ENCODE measurements at regions not wholly inside any gene's neighbourhood (a gene's known extent, or its start where the extent isn't known, plus 50 kb on each side); places are given as distances from the start of the nearest gene placed in this dataset.

GRCh38 chr19:31658993-31659896 lies 310.0 kb upstream of the TSHZ3 start:
- DNase-seq (ENCODE audit: low read depth in 2 of 2) = no peak

DNA sequence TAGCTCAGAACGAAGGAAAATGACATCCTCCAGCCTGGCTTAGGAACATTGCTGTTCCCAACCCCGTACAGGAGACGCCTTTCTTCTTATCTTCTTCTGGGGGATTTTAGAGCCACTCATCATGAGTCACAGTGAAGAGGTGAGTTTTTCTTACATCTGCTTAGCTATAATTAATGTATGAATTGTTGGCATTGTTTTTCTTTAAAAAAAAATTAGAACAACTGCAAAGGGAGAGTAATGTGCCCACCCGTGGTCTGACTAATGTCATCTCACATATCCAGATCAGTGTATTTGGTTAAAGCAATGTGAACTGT lies 310.6 kb upstream of the TSHZ3 start:
- no peak for DNase-seq (ENCODE audit: low read depth in 2 of 2)

GRCh38 chr19:31664096-31664495 lies 314.9 kb upstream of the TSHZ3 start:
- DNase-seq (ENCODE audit: low read depth in 2 of 2) = no peak

- no peak for DNase-seq (ENCODE audit: low read depth in 2 of 2)
Measured at GRCh38 chr19:31664997-31665396, 315.8 kb upstream of the TSHZ3 start.

DNA sequence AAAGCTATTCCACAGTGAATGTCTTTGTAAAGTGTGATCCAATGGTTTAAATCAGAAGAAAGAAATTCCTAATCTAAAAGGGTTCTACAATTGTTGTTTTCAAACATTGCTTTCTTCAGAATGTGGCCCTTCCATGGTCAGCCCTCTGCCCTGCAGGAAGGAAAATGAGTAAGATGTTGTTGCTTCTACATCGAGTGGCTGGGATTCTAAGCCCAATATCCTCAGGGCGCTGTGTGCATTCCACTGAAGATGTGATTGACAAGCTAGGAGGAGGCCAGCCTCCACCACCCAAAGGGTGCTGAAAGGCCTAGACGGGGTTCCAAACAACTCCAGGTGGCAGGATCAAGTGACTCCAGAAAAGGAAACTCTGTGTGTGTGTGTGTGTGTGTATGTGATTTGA lies 316.9 kb upstream of the TSHZ3 start:
- DNase-seq (ENCODE audit: low read depth in 2 of 2) = no peak

- DNase-seq (ENCODE audit: low read depth in 2 of 2) = no peak
Measured at GRCh38 chr19:31667106-31667505, 317.9 kb upstream of the TSHZ3 start.

DNA sequence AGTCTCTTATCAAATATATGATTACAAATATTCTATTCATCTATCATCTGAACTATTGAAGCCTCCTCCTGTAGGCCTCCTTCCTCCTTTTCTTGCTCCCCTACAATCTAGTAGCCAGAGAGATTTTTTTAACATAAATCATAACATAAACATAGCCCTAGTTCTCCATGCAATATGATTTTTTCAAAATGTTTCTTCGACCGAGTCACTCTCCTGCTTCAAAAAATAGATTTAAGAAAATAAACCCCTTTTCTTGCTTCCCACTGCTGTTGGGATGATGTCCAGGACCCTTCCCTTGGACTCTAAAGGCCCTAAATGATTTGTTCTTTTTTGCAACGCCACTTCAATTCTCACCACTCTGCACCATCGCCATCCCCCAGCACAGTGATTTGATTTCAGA lies 319.7 kb upstream of the TSHZ3 start:
- DNase-seq (ENCODE audit: low read depth in 2 of 2) = no peak

DNA sequence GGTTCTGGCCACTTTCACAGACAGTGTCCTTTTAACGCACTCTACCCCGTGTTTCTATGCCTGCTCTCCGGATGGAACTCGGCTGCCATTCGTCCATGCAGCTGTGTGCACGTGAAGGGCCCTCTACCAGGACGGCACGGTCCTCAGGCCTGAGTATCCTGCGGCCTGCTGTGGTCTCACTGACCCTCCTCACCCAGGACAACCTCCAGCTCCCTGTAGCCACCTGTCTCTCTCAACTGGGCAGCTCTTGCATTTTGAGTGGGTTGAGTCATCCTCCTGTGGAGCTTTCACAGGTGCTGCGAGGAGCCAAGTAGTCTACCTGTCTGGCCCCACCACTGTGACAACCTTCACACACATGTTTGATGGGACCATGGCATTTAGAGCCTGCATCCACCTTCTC lies 321.7 kb upstream of the TSHZ3 start:
- DNase-seq (ENCODE audit: low read depth in 2 of 2) = no peak

DNA sequence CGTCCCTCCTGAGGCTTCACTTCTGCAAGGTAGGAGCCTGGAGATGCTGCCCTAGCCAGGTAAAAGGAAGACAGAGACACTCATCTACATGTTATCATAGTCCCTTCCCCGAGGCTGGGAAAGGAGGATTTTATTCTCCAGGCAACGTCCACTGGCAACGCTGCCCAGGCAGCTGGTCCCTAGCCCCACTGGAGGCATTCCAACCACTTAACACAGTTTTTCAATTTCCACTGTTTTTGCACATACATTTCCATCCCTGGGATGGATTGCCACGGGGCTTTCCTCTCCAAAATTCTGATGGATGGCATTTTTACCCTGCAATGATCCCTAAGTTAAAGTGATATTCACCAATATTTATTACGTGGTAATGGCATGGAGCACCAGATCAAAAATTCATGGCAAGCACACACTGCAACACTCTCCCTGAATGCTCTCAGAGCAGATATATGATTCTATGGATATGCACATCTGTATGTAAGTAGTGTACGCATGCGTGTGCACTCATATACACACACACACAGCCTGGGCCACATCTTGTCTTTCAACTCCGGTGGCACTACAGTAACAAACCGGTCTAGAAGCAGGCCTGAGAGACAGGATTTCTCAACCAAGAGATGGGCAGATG lies 322.3 kb upstream of the TSHZ3 start:
- no peak for DNase-seq (ENCODE audit: low read depth in 2 of 2)

DNA sequence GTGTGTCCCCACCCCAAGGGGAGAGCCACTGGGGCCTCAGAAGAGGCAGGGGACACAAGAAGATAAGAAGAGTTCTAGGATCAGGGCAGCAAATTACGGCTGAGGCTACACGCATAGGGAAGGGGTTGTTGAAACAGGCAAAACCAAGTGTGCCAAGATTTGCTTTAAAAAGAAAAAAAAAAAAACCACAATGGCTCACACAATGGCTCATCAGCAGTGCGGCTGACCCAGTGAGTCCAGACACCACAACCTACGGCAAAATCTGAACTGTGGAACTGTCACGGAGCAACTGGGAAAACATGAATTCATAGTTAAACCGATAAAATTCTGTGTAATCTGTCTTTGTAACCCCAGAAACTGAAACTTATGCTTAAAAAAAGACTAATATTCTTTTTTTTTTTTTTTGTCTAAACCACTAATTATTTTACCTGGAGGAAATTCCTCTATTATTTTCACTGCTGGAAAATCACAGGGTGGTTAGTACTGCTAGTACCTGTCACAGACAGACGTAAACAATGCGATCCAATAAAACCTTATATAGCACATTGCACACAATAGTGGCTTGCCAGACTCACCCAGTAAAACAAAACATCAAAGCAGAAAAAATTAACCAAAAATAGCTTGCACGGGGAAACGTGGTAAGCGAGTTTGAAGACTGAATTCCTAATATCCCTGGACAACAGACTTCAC lies 325.4 kb upstream of the TSHZ3 start:
- no peak for DNase-seq (ENCODE audit: low read depth in 2 of 2)

- no peak for DNase-seq (ENCODE audit: low read depth in 2 of 2)
Measured at GRCh38 chr19:31675193-31675913, 326.1 kb upstream of the TSHZ3 start.

GRCh38 chr19:31676271-31677004 lies 327.2 kb upstream of the TSHZ3 start:
- DNase-seq (ENCODE audit: low read depth in 2 of 2) = no peak

- no peak for DNase-seq (ENCODE audit: low read depth in 2 of 2)
Measured at GRCh38 chr19:31678421-31678820, 329.2 kb upstream of the TSHZ3 start.

DNA sequence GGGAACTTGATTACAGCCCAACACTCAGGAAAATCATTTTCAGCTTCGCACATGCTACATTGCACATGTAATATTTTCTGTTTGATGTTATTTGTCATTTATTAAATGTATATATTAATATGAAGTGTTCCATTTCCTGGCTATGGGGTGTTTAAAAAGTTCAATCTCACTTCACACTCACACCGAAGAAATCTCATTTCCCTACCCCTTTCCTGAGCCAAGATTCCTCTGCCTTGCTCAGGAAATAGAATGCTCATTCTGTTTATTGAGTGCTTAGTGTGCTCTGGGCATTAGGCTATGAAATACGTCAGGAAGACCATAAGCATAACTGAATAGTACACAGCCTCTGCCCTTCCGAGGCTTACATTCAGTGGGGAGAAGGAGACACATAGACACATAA lies 331.9 kb upstream of the TSHZ3 start:
- DNase-seq (ENCODE audit: low read depth in 2 of 2) = no peak

DNA sequence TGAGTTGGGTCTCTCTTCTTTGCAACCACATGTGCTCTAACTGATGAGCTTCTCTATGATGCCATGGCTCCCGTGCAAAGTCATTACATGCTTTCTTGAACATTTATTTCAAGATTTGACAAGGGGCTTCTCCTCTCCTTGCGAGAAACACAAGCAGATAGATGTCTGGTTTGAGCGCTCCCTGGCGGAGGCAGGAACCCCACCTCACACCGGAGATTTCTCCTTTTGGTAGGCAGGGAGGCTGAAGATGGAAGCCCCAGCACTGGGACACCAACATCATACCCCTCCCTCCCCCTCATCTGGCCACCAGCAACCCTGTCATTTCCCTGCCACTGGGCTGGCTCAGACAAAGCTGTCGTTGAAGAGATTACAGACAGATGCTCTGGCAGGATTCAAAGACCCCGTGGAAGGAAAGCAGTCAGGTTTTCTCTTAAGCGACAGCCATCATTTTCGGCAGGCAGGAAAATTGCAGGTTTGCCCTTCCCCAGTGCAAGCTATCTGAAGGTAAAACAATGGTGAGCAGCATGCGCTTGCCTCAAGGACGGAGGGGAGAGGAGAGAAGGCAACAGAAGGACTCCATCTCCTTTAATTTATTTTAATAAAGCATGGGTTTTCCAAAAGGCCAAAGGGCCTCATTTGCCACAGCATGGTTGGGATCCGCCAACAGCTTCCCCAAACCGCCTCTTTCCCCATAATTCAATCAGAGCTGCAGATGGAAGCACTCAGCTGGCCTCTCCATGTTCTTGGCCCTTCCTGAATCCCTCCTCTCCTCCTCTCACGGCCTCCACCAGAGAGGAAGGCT lies 344.1 kb upstream of the TSHZ3 start:
- DNase-seq (ENCODE audit: low read depth in 2 of 2) = no peak

DNA sequence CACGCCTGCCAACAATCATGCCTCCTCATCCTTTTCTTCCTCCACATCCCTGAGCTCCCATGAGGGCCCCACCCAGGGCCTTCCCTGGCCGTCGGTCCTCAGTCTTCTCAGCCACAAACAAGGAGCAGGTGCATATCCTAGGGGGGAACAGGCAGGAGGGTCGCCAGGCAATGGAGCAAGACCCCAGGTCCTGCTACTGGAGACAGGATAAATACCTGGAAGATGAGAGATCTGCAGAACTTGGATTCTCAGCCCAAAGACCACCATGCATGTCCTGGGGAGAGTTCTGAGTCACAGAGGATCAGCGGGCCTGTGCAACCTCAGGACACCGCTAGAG lies 344.7 kb upstream of the TSHZ3 start:
- DNase-seq (ENCODE audit: low read depth in 2 of 2) = no peak

DNA sequence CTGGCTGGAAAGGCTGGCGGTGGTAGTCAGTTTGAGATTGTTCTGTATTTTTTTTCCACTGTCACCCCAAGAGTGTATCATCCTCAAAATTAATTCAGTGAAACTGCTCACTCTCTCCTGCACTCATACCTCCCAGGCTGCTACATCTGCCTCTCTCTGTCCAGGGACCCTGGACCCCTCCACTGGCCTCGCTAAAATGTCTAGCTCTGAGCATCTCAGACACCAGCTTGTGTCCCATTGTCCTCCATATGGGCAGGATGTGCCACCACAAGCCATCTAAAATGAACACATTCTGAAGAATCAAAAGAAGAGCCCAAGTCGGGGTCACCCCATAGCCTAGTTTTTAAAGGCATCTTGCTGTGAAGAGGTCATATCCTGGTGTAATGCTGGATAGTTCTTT lies 345.5 kb upstream of the TSHZ3 start:
- no peak for DNase-seq (ENCODE audit: low read depth in 2 of 2)

- no peak for DNase-seq (ENCODE audit: low read depth in 2 of 2)
Measured at GRCh38 chr19:31699421-31699820, 350.2 kb upstream of the TSHZ3 start.

GRCh38 chr19:31701146-31701545 lies 351.9 kb upstream of the TSHZ3 start:
- DNase-seq (ENCODE audit: low read depth in 2 of 2) = no peak

DNA sequence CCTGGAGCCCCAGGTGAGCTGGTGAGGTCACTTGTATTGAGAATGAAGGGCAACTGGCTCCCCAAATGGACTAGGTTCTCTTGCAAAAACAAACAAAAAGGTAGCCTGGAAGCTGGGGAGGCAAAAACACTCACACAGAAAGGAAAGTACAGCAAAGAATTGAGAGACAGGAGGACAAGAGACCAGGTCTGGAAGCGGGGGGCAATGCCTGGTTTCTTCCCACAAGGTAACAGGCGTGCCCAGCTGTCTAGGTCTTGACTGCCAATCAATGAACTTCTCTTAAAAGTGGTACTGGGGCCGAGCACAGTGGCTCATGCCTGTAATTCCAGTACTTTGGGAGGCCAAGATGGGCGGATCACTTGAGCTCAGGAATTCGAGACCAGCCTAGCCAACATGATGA lies 356.4 kb upstream of the TSHZ3 start:
- DNase-seq (ENCODE audit: low read depth in 2 of 2) = no peak

DNA sequence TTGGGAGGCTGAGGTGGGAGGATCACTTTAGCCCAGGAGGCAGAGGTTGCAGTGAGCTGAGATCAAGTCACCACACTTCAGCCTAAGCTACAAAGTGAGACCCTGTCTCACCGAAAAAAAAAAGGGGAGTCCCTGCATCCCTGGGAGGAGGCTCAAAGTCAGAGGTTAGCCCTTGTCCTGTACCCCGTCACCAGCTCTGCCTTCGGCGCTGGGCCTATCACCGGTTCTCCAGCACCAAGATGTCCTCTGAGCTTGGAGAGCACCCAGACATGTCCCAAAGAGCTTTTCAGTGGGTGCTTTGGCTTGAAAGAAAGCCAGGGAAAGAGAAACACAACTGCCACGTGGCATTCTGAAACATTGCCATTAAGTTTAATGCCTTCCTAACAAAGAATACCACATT lies 356.9 kb upstream of the TSHZ3 start:
- DNase-seq (ENCODE audit: low read depth in 2 of 2) = no peak

All from dermis microvascular lymphatic vessel endothelial cell (primary cell).